CD1c-positive myeloid dendritic cell (primary cell): ENCODE measurements at regions not wholly inside any gene's neighbourhood (a gene's known extent, or its start where the extent isn't known, plus 50 kb on each side); places are given as distances from the start of the nearest gene placed in this dataset.

ENCODE experiments used
- DNase-seq: peaks from one replicate; pipeline ENCODE4 v3.0.0-alpha.2; 2016; ENCODE audit errors: extremely low spot score

GRCh38 chr4:81883530-81884450 is 412.1 kb upstream of the RASGEF1B start:
- DNase-seq: peak; percentile 2

GRCh38 chr4:81883004-81883403 is 411.3 kb upstream of the RASGEF1B start:
- DNase-seq: no peak

- no peak for DNase-seq
Measured at GRCh38 chr4:81881855-81882621, 410.3 kb upstream of the RASGEF1B start.

- no peak for DNase-seq
Measured at GRCh38 chr4:81876106-81876505, 404.4 kb upstream of the RASGEF1B start.

GRCh38 chr4:81874661-81875515 is 403.2 kb upstream of the RASGEF1B start:
- DNase-seq: no peak

- no peak for DNase-seq
Measured at GRCh38 chr4:81870275-81870674, 398.6 kb upstream of the RASGEF1B start.

GRCh38 chr4:81860111-81860510 is 388.4 kb upstream of the RASGEF1B start:
- DNase-seq: no peak

GRCh38 chr4:81854406-81854805 is 382.7 kb upstream of the RASGEF1B start:
- DNase-seq: no peak

GRCh38 chr4:81852031-81852715 is 380.5 kb upstream of the RASGEF1B start:
- no peak for DNase-seq

- no peak for DNase-seq
Measured at GRCh38 chr4:81850701-81851100, 379.0 kb upstream of the RASGEF1B start.

- DNase-seq: no peak
Measured at GRCh38 chr4:81845761-81846160, 374.1 kb upstream of the RASGEF1B start.

GRCh38 chr4:81845273-81845672 is 373.6 kb upstream of the RASGEF1B start:
- DNase-seq: no peak

GRCh38 chr4:81844717-81845116 is 373.0 kb upstream of the RASGEF1B start:
- peak; percentile 83 for DNase-seq

- no peak for DNase-seq
Measured at GRCh38 chr4:81839347-81840042, 367.8 kb upstream of the RASGEF1B start.

GRCh38 chr4:81838586-81838985 is 366.9 kb upstream of the RASGEF1B start:
- DNase-seq: no peak

- no peak for DNase-seq
Measured at GRCh38 chr4:81836716-81837115, 365.0 kb upstream of the RASGEF1B start.

GRCh38 chr4:81833576-81833975 is 361.9 kb upstream of the RASGEF1B start:
- DNase-seq: no peak

- no peak for DNase-seq
Measured at GRCh38 chr4:81828991-81829390, 357.3 kb upstream of the RASGEF1B start.

GRCh38 chr4:81827577-81828202 is 356.0 kb upstream of the RASGEF1B start:
- no peak for DNase-seq

- no peak for DNase-seq
Measured at GRCh38 chr4:81826817-81827424, 355.2 kb upstream of the RASGEF1B start.
